DOHH2 (cell line): ENCODE measurements at regions not wholly inside any gene's neighbourhood (a gene's known extent, or its start where the extent isn't known, plus 50 kb on each side); places are given as distances from the start of the nearest gene placed in this dataset.

ENCODE experiments used
- H3F3A ChIP-seq: fragments of 200-600 bp; sonication (generic), shearing (Covaris generic); 2 replicates; pipeline ENCODE4 v1.6.0; 2016; ENCODE audit warnings: antibody characterized with exemption, mild to moderate bottlenecking; ENCODE audit not compliant: control insufficient read depth, insufficient read depth
- H3K27ac ChIP-seq: fragments of 200-600 bp; sonication (generic); 2 replicates; pipeline ENCODE4 v1.5.1; 2014; ENCODE audit warnings: low read depth, mild to moderate bottlenecking, low read length, moderate library complexity
- H3K27me3 ChIP-seq: fragments of 200-600 bp; sonication (generic); 2 replicates; pipeline ENCODE4 v1.6.1; 2014; ENCODE audit warnings: mild to moderate bottlenecking, low read length, mixed read lengths; ENCODE audit not compliant: control insufficient read depth
- H3K36me3 ChIP-seq: fragments of 200-600 bp; sonication (generic); 2 replicates; pipeline ENCODE4 v1.6.1; 2014; ENCODE audit warnings: mild to moderate bottlenecking, low read length, moderate library complexity, mixed read lengths; ENCODE audit not compliant: control insufficient read depth
- H3K4me1 ChIP-seq: fragments of 200-600 bp; sonication (generic); 2 replicates; pipeline ENCODE4 v1.6.1; 2014; ENCODE audit warnings: mild to moderate bottlenecking, low read length, mixed read lengths; ENCODE audit not compliant: control insufficient read depth
- H3K4me2 ChIP-seq: fragments of 200-600 bp; sonication (generic); 2 replicates; pipeline ENCODE4 v1.6.0; 2014; ENCODE audit warnings: mild to moderate bottlenecking, low read length, moderate library complexity
- H3K4me3 ChIP-seq: fragments of 200-600 bp; sonication (generic); 2 replicates; pipeline ENCODE4 v1.5.1; 2014; ENCODE audit warnings: mild to moderate bottlenecking, low read length, mixed read lengths
- H3K79me2 ChIP-seq: fragments of 200-600 bp; sonication (generic); 2 replicates; pipeline ENCODE4 v1.6.1; 2014; ENCODE audit warnings: mild to moderate bottlenecking, low read length, mixed read lengths; ENCODE audit not compliant: control insufficient read depth
- H3K9me2 ChIP-seq: fragments of 200-600 bp; sonication (generic); replicated peaks from 2 replicates; pipeline ENCODE4 v1.6.1; 2014; ENCODE audit warnings: mild to moderate bottlenecking, low read length, mixed read lengths; ENCODE audit not compliant: control insufficient read depth
- H3K9me3 ChIP-seq: fragments of 200-600 bp; sonication (generic); 2 replicates; pipeline ENCODE4 v1.6.1; 2014; ENCODE audit warnings: antibody characterized with exemption, low read length, mixed read lengths; ENCODE audit not compliant: control insufficient read depth, insufficient read depth
- H4K20me1 ChIP-seq: fragments of 200-600 bp; sonication (generic); 2 replicates; pipeline ENCODE4 v1.6.0; 2014; ENCODE audit warnings: low read depth, mild to moderate bottlenecking, antibody characterized with exemption, low read length, moderate library complexity; ENCODE audit not compliant: control insufficient read depth, insufficient read depth
- EZH2phosphoT487 ChIP-seq: fragments of 200-600 bp; sonication (generic); IDR thresholded peaks from 2 replicates; pipeline ENCODE4 v1.6.1; 2017; ENCODE audit warnings: borderline replicate concordance, mild to moderate bottlenecking, antibody characterized with exemption, low read length, moderate library complexity, mixed read lengths
- TF ChIP-seq, protein P1 (sequence below): fragments of 200-600 bp; sonication (generic); IDR thresholded peaks from one replicate; pipeline ENCODE4 v1.5.1; 2014; ENCODE audit warnings: antibody characterized with exemption, mild to moderate bottlenecking, low read depth, low read length; ENCODE audit not compliant: poor library complexity, severe bottlenecking

DNA sequence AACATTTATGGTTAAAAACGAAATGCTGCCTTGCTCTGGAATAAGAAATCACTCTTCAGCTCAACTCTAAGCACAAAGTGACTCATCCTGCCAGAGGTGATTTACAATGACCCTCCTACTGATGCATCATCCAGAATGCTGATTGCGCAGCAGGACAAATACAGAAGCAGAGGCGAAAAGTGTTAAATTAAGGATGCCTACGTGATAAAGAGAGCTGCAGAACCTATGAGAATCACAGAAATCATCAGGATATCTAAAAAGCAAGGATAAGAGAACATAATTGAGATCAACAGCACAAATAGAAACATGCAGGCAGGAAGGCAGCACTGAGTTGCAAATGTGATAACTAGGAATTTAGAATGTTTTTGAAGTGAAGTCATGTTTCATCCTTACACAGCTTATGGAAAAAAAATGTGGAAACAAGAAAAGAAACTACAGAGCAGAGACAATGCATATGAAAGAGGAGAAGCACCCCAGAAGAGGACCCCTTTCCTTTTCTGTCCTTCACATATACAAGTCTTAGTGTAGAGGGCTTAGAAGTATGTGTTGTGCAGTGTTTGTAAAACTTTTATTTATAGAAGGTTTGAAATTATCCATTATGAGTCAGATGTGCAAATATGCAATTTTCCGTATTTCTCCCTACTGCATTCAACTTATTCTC lies 188.4 kb downstream of the SLC7A11 start:
- H3K9me2 ChIP-seq, result no peaks in the 10 kb centered on the region; the same call in 1 of the 2 replicates
- no peak for TF ChIP-seq EZH2phosphoT487
- TF ChIP-seq, protein P1, sequence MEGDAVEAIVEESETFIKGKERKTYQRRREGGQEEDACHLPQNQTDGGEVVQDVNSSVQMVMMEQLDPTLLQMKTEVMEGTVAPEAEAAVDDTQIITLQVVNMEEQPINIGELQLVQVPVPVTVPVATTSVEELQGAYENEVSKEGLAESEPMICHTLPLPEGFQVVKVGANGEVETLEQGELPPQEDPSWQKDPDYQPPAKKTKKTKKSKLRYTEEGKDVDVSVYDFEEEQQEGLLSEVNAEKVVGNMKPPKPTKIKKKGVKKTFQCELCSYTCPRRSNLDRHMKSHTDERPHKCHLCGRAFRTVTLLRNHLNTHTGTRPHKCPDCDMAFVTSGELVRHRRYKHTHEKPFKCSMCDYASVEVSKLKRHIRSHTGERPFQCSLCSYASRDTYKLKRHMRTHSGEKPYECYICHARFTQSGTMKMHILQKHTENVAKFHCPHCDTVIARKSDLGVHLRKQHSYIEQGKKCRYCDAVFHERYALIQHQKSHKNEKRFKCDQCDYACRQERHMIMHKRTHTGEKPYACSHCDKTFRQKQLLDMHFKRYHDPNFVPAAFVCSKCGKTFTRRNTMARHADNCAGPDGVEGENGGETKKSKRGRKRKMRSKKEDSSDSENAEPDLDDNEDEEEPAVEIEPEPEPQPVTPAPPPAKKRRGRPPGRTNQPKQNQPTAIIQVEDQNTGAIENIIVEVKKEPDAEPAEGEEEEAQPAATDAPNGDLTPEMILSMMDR, result no peak
- H4K20me1 ChIP-seq, result no peaks in the 10 kb centered on the region
- H3K4me3 ChIP-seq, result no peak overlapping the region
- no peaks in the 10 kb centered on the region for H3K4me1 ChIP-seq
- no peaks in the 10 kb centered on the region for H3F3A ChIP-seq
- no peak overlapping the region for H3K27ac ChIP-seq
- H3K79me2 ChIP-seq, result no peaks in the 10 kb centered on the region
- H3K27me3 ChIP-seq, result no peaks in the 10 kb centered on the region
- no peak overlapping the region for H3K4me2 ChIP-seq
- H3K9me3 ChIP-seq, result no peaks in the 10 kb centered on the region
- H3K36me3 ChIP-seq, result no peaks in the 10 kb centered on the region

DNA sequence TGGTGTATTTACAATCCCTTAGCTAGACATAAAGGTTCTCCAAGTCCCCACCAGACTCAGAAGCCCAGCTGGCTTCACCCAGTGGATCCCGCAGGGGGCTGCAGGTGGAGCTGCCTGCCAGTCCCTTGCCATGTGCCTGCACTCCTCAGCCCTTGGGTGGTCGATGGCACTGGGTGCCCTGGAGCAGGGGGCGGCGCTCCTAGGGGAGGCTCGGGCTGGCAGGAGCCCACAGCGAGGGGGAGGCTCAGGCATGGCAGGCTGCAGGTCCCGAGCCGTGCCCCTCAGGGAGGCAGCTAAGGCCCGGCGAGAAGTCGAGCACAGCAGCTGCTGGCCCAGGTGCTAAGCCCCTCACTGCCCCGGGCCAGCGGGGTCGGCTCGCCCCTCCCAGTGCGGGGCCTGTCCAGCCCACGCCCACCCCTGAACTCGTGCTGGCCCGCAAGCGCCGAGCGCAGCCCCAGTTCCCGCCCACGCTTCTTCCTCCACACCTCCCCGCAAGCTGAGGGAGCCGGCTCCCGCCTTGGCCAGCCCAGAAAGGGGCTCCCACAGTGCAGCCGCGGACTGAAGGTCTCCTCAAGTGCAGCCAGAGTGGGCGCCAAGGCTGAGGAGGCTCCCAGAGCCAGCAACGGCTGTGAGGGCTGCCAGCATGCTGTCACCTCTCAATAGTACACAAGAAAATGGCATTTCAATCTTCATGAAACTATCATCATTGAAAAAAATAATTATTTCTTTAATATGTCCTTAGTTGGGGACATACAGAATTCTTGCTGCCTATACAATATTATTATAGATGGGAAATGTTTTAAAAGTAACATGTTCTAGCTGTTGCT lies 189.1 kb downstream of the SLC7A11 start:
- H3K79me2 ChIP-seq, result no peaks in the 10 kb centered on the region

DNA sequence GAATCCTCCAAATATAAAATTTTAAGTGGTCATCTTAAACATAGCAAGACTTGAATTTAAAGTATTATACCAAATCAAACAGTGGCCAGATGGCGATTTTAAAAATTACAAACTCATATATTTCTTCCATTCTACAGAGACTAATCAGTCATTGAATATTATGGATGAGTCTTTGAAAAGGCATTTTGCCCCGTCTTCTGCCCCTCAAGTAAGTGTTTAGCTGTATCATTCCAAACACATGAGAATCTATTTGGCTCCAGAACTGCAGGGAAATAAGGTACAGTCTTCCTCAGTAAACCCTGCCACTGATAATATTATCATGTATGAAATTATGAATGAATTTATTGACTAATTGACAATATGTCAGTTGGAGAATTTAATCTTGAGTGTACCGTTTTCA lies 191.0 kb downstream of the SLC7A11 start:
- H3K4me3 ChIP-seq, result no peak overlapping the region
- no peak overlapping the region for H3K27ac ChIP-seq
- no peaks in the 10 kb centered on the region for H3K79me2 ChIP-seq
- H3F3A ChIP-seq, result no peaks in the 10 kb centered on the region
- no peaks in the 10 kb centered on the region for H3K36me3 ChIP-seq
- H3K27me3 ChIP-seq, result no peaks in the 10 kb centered on the region
- no peaks in the 10 kb centered on the region for H3K9me3 ChIP-seq
- H3K9me2 ChIP-seq, result no peaks in the 10 kb centered on the region; the same call in 1 of the 2 replicates
- TF ChIP-seq, protein P1, result no peak
- no peak for TF ChIP-seq EZH2phosphoT487
- H3K4me1 ChIP-seq, result no peaks in the 10 kb centered on the region
- H3K4me2 ChIP-seq, result no peak overlapping the region
- no peaks in the 10 kb centered on the region for H4K20me1 ChIP-seq

More for the DNA sequence above, 189.1 kb downstream of the SLC7A11 start:
- Histone ChIP-seq H3K4me1 (no peaks in the 10 kb centered on the region), H3K9me2 (no peaks in the 10 kb centered on the region; the same call in 1 of the 2 replicates), H4K20me1 (no peaks in the 10 kb centered on the region), H3K27me3 (no peaks in the 10 kb centered on the region), H3K27ac (no peak overlapping the region), H3F3A (no peaks in the 10 kb centered on the region), H3K4me2 (no peak overlapping the region), H3K4me3 (no peak overlapping the region), H3K36me3 (no peaks in the 10 kb centered on the region), H3K9me3 (no peaks in the 10 kb centered on the region)
- TF ChIP-seq, protein P1, result no peak
- no peak for TF ChIP-seq EZH2phosphoT487
